Lower lobe of right lung (tissue), 2 donors: ENCODE measurements at regions not wholly inside any gene's neighbourhood (a gene's known extent, or its start where the extent isn't known, plus 50 kb on each side); places are given as distances from the start of the nearest gene placed in this dataset.

Experiments
- ATAC-seq, 2 donors: fragments of 200-7000 bp; cut with Tn5 transposase; one replicate each; pipeline ENCODE4 v1.9.1; 2020 to 2022; ENCODE audit warnings: mild to moderate bottlenecking in 2 of 2, moderate library complexity in 2 of 2
- DNase-seq: peaks from one replicate; pipeline ENCODE4 v3.0.0-alpha.2; 2020
- H3K27ac ChIP-seq: fragments of 200-600 bp; one replicate; pipeline ENCODE4 v1.8.0; 2022
- H3K27me3 ChIP-seq: fragments of 200-600 bp; one replicate; pipeline ENCODE4 v1.8.0; 2022; ENCODE audit warnings: low read depth
- H3K36me3 ChIP-seq: fragments of 200-600 bp; one replicate; pipeline ENCODE4 v1.8.0; 2022; ENCODE audit warnings: mild to moderate bottlenecking
- H3K4me1 ChIP-seq: fragments of 200-600 bp; one replicate; pipeline ENCODE4 v1.8.0; 2022
- H3K4me3 ChIP-seq: fragments of 200-600 bp; one replicate; pipeline ENCODE4 v1.8.0; 2022; ENCODE audit warnings: mild to moderate bottlenecking
- H3K9me3 ChIP-seq: fragments of 200-600 bp; one replicate; pipeline ENCODE4 v1.8.0; 2022
- intact Hi-C: fragments of 100-400 bp; cut with DNase I; formaldehyde crosslinking; loops from one replicate; pipeline ENCODE4 v1.11.0; 2022
- TF ChIP-seq, protein P1 (sequence below): fragments of 200-600 bp; IDR thresholded peaks from one replicate; pipeline ENCODE4 v1.8.0; 2022; ENCODE audit warnings: antibody characterized with exemption, mild to moderate bottlenecking
- donor health status: DM: no; HTN: yes; CAD: no; lungs with severe emphysema.

GRCh38 chr1:172893146-172893841 is 157.4 kb downstream of the TNFSF18 start:
- TF ChIP-seq, protein P1, sequence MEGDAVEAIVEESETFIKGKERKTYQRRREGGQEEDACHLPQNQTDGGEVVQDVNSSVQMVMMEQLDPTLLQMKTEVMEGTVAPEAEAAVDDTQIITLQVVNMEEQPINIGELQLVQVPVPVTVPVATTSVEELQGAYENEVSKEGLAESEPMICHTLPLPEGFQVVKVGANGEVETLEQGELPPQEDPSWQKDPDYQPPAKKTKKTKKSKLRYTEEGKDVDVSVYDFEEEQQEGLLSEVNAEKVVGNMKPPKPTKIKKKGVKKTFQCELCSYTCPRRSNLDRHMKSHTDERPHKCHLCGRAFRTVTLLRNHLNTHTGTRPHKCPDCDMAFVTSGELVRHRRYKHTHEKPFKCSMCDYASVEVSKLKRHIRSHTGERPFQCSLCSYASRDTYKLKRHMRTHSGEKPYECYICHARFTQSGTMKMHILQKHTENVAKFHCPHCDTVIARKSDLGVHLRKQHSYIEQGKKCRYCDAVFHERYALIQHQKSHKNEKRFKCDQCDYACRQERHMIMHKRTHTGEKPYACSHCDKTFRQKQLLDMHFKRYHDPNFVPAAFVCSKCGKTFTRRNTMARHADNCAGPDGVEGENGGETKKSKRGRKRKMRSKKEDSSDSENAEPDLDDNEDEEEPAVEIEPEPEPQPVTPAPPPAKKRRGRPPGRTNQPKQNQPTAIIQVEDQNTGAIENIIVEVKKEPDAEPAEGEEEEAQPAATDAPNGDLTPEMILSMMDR = no peak
- no peak overlapping the region for H3K4me3 ChIP-seq
- no peaks in the 10 kb centered on the region for H3K36me3 ChIP-seq
- no peaks in the 10 kb centered on the region for H3K27me3 ChIP-seq
- H3K4me1 ChIP-seq = peaks cover 6% of the 10 kb centered on the region
- H3K9me3 ChIP-seq = no peaks in the 10 kb centered on the region
- H3K27ac ChIP-seq = no peak overlapping the region
- intact Hi-C loops = no loop called here
- DNase-seq (no peak), ATAC-seq (no peak)

- H3K4me1 ChIP-seq = peaks cover 6% of the 10 kb centered on the region
- no peaks in the 10 kb centered on the region for H3K36me3 ChIP-seq
- intact Hi-C loops = no loop called here
- DNase-seq = no peak
- no peaks in the 10 kb centered on the region for H3K9me3 ChIP-seq
- TF ChIP-seq, protein P1 = no peak
- no peaks in the 10 kb centered on the region for H3K27me3 ChIP-seq
- no peak overlapping the region for H3K4me3 ChIP-seq
- H3K27ac ChIP-seq = no peak overlapping the region
- no peak for ATAC-seq
Observed at GRCh38 chr1:172894349-172895049, 156.2 kb downstream of the TNFSF18 start.

DNA sequence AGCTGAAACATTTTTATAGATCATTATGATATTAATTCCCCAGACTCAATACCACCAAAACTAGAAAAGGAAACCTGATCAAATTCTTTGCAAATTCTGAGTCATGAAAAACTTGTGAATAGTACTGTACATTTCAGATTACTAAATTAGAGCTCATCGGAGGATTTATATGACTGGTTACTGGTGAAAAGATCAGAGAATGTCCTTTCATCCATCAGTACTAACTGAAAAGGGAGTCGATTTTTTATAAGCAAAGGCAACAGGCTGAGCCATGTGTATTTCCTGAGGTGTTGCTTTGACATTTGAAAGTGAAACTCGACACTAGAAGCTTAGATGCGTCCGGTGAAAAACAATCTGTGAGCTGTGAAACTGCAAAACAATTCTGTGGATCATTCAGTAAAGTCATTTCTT is 155.7 kb downstream of the TNFSF18 start:
- DNase-seq (no peak), ATAC-seq (no peak)
- H3K36me3 ChIP-seq = no peaks in the 10 kb centered on the region
- TF ChIP-seq, protein P1 = no peak
- intact Hi-C loops = no loop called here
- H3K4me3 ChIP-seq = no peak overlapping the region
- no peaks in the 10 kb centered on the region for H3K27me3 ChIP-seq
- H3K9me3 ChIP-seq = no peaks in the 10 kb centered on the region
- peaks cover 6% of the 10 kb centered on the region for H3K4me1 ChIP-seq
- H3K27ac ChIP-seq = no peak overlapping the region

- Histone ChIP-seq H3K9me3 (no peaks in the 10 kb centered on the region), H3K27me3 (no peaks in the 10 kb centered on the region), H3K27ac (no peak overlapping the region), H3K4me3 (no peak overlapping the region), H3K36me3 (no peaks in the 10 kb centered on the region), H3K4me1 (peaks cover 6% of the 10 kb centered on the region)
- intact Hi-C loops = no loop called here
- no peak for DNase-seq
- TF ChIP-seq, protein P1 = no peak
- ATAC-seq = no peak
Observed at GRCh38 chr1:172895761-172896160, 155.0 kb downstream of the TNFSF18 start.

- H3K27ac ChIP-seq = no peak overlapping the region
- DNase-seq = no peak
- H3K4me3 ChIP-seq = no peak overlapping the region
- no peaks in the 10 kb centered on the region for H3K27me3 ChIP-seq
- H3K4me1 ChIP-seq = peaks cover 6% of the 10 kb centered on the region
- H3K36me3 ChIP-seq = no peaks in the 10 kb centered on the region
- intact Hi-C loops = no loop called here
- H3K9me3 ChIP-seq = no peaks in the 10 kb centered on the region
- TF ChIP-seq, protein P1 = no peak
- no peak for ATAC-seq
Observed at GRCh38 chr1:172897738-172898137, 153.0 kb downstream of the TNFSF18 start.
